GM12878 (cell line): ENCODE measurements at regions not wholly inside any gene's neighbourhood (a gene's known extent, or its start where the extent isn't known, plus 50 kb on each side); places are given as distances from the start of the nearest gene placed in this dataset.

Experiments used
- ATAC-seq: fragments of 200-7000 bp; cut with Tn5 transposase; 3 replicates; pipeline ENCODE4 v1.9.1; 2020; ENCODE audit warnings: mild to moderate bottlenecking, moderate library complexity
- BruUV-seq: library from RNA; stranded (reverse); fragments of 400-500 nt; replicated peaks from 2 replicates; lab custom pipeline; 2021; lab: Mats Ljungman, UMichigan
- CTCF ChIA-PET: fragments of 300-600 bp; sonication (Branson Sonifier 250); formaldehyde crosslinking; extraction: SDS; loops from one replicate; lab custom pipeline; 2021; ENCODE audit warnings: inconsistent platforms; lab: Yijun Ruan, JAX
- POLR2A ChIA-PET: fragments of 350-600 bp; formaldehyde crosslinking; extraction: SDS; loops from one replicate; lab custom pipeline; 2021; ENCODE audit warnings: inconsistent platforms; lab: Charles Lee
- RAD21 ChIA-PET: fragments of 300-600 bp; sonication (Branson Sonifier 250); formaldehyde crosslinking; loops from one replicate; lab custom pipeline; 2023; ENCODE audit warnings: antibody characterized with exemption; ENCODE audit not compliant: unreplicated experiment; lab: Charles Lee
- SMC1A ChIA-PET: fragments of 300-600 bp; sonication (Branson Sonifier 250); formaldehyde crosslinking; loops from one replicate; lab custom pipeline; 2023; ENCODE audit not compliant: unreplicated experiment, uncharacterized antibody; lab: Charles Lee
- DNase-seq: peaks from one replicate; pipeline ENCODE4 v3.0.0-alpha.2; 2011; ENCODE audit warnings: low read depth, low spot score
- FAIRE-seq: peaks from 3 replicates; lab custom pipeline; 2011; peaks lifted over from hg19 to GRCh38; lab: Jason Lieb, UNC
- H2AFZ ChIP-seq: 2 replicates; pipeline ENCODE4 v1.6.0; 2011; ENCODE audit warnings: low read depth, low read length, control low read depth; ENCODE audit not compliant: control insufficient read depth
- H3K27ac ChIP-seq: 2 replicates; pipeline ENCODE4 v1.5.1; 2011; ENCODE audit warnings: control low read depth; ENCODE audit not compliant: control insufficient read depth, insufficient read depth
- H3K27me3 ChIP-seq, 2 experiments: replicated peaks in 1 of 2; 2 replicates each; pipeline versions ENCODE4 v1.6.0 to v1.6.1; 2011; ENCODE audit warnings: low read length in 1 of 2; ENCODE audit not compliant: control insufficient read depth in 2 of 2, insufficient read depth in 2 of 2
- H3K36me3 ChIP-seq, 2 experiments: 2 replicates each; pipeline ENCODE4 v1.5.1; 2011; ENCODE audit warnings: low read length in 1 of 2; ENCODE audit not compliant: control insufficient read depth in 2 of 2, insufficient read depth in 2 of 2
- H3K4me1 ChIP-seq: 2 replicates; pipeline ENCODE4 v1.6.1; 2011; ENCODE audit warnings: mild to moderate bottlenecking, low read length, moderate library complexity, mixed read lengths; ENCODE audit not compliant: control insufficient read depth, insufficient read depth
- H3K4me2 ChIP-seq: 2 replicates; pipeline ENCODE4 v1.6.0; 2011; ENCODE audit warnings: control low read depth; ENCODE audit not compliant: control insufficient read depth, insufficient read depth
- H3K4me3 ChIP-seq: fragments of 200-600 bp; sonication (generic); 2 replicates; pipeline ENCODE4 v1.5.1; 2016
- H3K79me2 ChIP-seq: 2 replicates; pipeline ENCODE4 v1.6.0; 2011; ENCODE audit warnings: low read length; ENCODE audit not compliant: control insufficient read depth, insufficient read depth
- H3K9ac ChIP-seq: 2 replicates; pipeline ENCODE4 v1.8.0; 2011; ENCODE audit warnings: low read length, control low read depth, mixed read lengths; ENCODE audit not compliant: control insufficient read depth, insufficient read depth
- H3K9me3 ChIP-seq: replicated peaks from 3 replicates; pipeline ENCODE4 v1.5.1; 2011; ENCODE audit warnings: mild to moderate bottlenecking, low read length; ENCODE audit not compliant: control insufficient read depth, insufficient read depth
- H4K20me1 ChIP-seq: 2 replicates; pipeline ENCODE4 v1.6.0; 2011; ENCODE audit not compliant: control insufficient read depth, insufficient read depth
- CREM ChIP-seq: IDR thresholded peaks from 2 replicates; pipeline ENCODE4 v1.6.1; 2014; ENCODE audit warnings: antibody characterized with exemption, low read depth
- MEF2A ChIP-seq: IDR thresholded peaks from 2 replicates; pipeline ENCODE4 v1.6.1; 2011; ENCODE audit warnings: low read depth, mild to moderate bottlenecking, low read length, moderate library complexity; ENCODE audit not compliant: insufficient read depth
- MXI1 ChIP-seq: fragments of 150-350 bp; IDR thresholded peaks from 2 replicates; pipeline ENCODE4 v1.6.1; 2011; ENCODE audit warnings: low read depth, mild to moderate bottlenecking, inconsistent platforms, low read length, improper control_type of control experiment
- NR2C1 ChIP-seq: fragments of 450-650 bp; IDR thresholded peaks from 2 replicates; pipeline ENCODE4 v1.6.1; 2017; ENCODE audit warnings: antibody characterized with exemption, mild to moderate bottlenecking, moderate library complexity
- RAD21 ChIP-seq: IDR thresholded peaks from 2 replicates; pipeline ENCODE4 v1.6.1; 2011; ENCODE audit warnings: mild to moderate bottlenecking, low read depth, low read length, moderate library complexity; ENCODE audit not compliant: insufficient read depth
- RUNX3 ChIP-seq: IDR thresholded peaks from 2 replicates; pipeline ENCODE4 v1.6.1; 2012; ENCODE audit warnings: low read length, inconsistent platforms
- TBL1XR1 ChIP-seq: IDR thresholded peaks from 2 replicates; pipeline ENCODE4 v1.6.1; 2012; ENCODE audit warnings: low read depth, low read length, improper control_type of control experiment
- ZNF24 ChIP-seq: fragments of 450-650 bp; IDR thresholded peaks from 2 replicates; pipeline ENCODE4 v1.6.1; 2017; ENCODE audit warnings: antibody characterized with exemption, mild to moderate bottlenecking
- whole genome bisulfite sequencing: methylation state at CpG from one replicate; pipeline ENCODE4 v1.1.6; 2016; ENCODE audit warnings: low lambda C conversion rate; ENCODE audit not compliant: insufficient replicate concordance, insufficient coverage; ENCODE audit errors: missing lambda C conversion rate; 5-methylcytosine and 5-hydroxymethylcytosine counted together
- in situ Hi-C: fragments of 300-500 bp; cut with MboI; formaldehyde crosslinking; loops from 9 replicates; pipeline ENCODE4 v1.14.3; 2018; ENCODE audit warnings: mixed read lengths
- intact Hi-C: fragments of 100-400 bp; cut with micrococcal nuclease; formaldehyde crosslinking; loops from one replicate; pipeline ENCODE4 v1.14.2; 2022; ENCODE audit not compliant: unreplicated experiment
- TF ChIP-seq, protein P1 (sequence below): fragments of 450-650 bp; IDR thresholded peaks from 2 replicates; pipeline ENCODE4 v1.6.1; 2017; ENCODE audit warnings: low read depth, mild to moderate bottlenecking, moderate library complexity
- TF ChIP-seq, protein P2 (sequence below): fragments of 450-650 bp; IDR thresholded peaks from 2 replicates; pipeline ENCODE4 v1.6.1; 2014; ENCODE audit warnings: mild to moderate bottlenecking
- TF ChIP-seq, protein P3 (sequence below): IDR thresholded peaks from 2 replicates; pipeline ENCODE4 v1.6.1; 2012; ENCODE audit warnings: low read depth, low read length, improper control_type of control experiment
- TF ChIP-seq, protein P4 (sequence below): fragments of 450-650 bp; conservative IDR thresholded peaks from 2 replicates; pipeline ENCODE4 v1.6.1; 2017; ENCODE audit warnings: mild to moderate bottlenecking, moderate library complexity
- TF ChIP-seq, protein P5 (sequence below): IDR thresholded peaks from 2 replicates; pipeline ENCODE4 v1.6.1; 2012; ENCODE audit warnings: low read depth, low read length, improper control_type of control experiment

DNA sequence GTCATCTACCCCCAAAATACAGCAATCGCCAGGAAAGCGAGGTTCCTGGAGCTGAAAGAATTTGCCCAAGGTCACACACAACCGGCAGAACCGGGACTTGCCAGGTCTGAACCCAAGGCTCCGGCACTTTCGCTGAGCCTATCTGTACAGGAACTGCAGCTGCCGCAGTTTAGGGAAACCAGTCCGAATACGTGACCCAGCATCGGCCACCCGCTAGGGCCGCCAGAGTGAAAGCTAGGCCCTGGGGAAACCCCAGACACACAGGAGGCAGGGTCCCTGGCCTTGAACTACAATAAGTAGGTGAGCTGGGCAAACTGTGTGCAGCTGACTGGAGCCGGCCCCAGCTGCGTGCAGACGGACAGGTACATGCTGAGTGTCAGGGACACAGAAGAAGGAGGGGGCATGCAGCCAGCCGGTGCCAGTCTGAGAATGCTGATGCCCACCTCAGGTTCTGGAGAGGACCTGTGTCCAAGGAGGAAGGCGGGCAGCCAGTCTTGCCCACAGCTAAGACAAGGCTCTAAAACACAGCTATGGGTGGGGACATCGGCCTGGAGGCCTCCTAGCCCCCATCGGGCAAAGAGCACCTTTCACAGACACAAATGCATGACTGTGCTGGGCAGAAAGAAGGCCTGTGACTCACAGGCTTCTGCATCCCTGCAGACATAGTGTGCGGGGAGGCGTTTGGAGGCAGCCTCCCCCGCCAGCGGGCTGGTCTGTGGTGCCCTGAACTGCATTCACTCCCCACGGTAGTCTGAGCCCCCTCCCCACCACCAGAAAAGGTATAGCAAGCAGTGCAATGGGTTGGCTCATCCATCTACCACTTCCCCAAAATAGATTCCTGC lies 107.4 kb upstream of the ID2 start (continued):
- TF ChIP-seq, protein P1, sequence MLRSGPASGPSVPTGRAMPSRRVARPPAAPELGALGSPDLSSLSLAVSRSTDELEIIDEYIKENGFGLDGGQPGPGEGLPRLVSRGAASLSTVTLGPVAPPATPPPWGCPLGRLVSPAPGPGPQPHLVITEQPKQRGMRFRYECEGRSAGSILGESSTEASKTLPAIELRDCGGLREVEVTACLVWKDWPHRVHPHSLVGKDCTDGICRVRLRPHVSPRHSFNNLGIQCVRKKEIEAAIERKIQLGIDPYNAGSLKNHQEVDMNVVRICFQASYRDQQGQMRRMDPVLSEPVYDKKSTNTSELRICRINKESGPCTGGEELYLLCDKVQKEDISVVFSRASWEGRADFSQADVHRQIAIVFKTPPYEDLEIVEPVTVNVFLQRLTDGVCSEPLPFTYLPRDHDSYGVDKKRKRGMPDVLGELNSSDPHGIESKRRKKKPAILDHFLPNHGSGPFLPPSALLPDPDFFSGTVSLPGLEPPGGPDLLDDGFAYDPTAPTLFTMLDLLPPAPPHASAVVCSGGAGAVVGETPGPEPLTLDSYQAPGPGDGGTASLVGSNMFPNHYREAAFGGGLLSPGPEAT: peak; percentile 18; the same call in 1 of the 2 replicates
- 0 out of 2 replicates have a peak, but pooled peaks have one; percentile 12 for TF ChIP-seq RAD21

DNA sequence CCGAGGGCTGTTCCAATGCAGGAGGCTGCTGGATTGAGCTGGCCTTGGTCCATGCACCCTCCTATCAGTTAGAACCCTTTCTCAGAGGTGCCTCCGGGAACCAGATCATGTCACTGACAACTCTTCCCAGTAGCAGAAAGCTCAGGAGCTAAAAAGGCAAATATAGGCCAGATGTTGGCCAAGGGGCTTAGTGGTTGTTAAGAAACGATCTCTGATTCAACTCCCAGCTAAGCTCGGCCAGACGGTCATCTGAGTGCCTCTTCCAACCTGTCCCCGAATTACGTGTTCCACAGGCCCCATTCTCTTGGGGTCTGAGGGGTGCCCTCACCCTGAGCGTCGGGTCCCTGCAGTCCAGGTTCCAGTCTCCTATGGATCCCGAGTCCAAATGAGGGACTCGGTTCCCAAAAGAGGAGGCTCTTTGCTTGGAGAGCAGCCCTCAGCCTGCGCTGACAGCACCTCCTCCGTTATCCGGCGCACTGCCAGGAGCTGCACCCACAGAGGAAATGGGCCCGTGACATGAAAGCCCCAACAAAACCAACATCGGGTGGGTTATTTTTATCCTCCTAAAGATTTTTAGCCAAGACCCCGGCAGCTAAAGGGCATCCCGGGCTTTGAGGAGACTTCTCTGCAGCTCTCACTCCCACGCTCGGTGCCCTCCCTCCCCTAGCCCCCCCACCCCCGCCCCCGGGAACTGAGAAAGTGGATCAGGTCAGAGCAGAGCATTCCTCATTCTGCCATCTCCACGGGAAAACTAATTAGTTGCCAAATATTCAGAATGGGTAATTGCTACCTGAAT lies 106.6 kb upstream of the ID2 start:
- no peaks in the 10 kb centered on the region for H3K36me3 ChIP-seq
- no peaks in the 10 kb centered on the region for H3K27me3 ChIP-seq
- RAD21 ChIA-PET: interaction anchor here (0.7 to 6.8 kb wide), 27 partner anchors 9 to 261 kb away, joined by 3 to 97 read pairs (median 7); partner anchors contain the start of gene ID2
- in situ Hi-C loops (no loop called here), intact Hi-C loops (loop anchor here (1.0 to 5.0 kb wide), 2 partner anchors 48 to 106 kb away; no protein-coding TSS in a partner anchor)
- CTCF ChIA-PET: interaction anchor here (0.6 to 4.8 kb wide), 11 partner anchors 10 to 1442 kb away, joined by 3 to 24 read pairs (median 4); partner anchors contain the start of gene ID2
- H3K4me1 ChIP-seq: peaks cover 46% of the 10 kb centered on the region
- peak overlapping the region; percentile 46 for H2AFZ ChIP-seq
- H3K9ac ChIP-seq: peak overlapping the region; percentile 61
- POLR2A ChIA-PET: interaction anchor here (0.6 to 5.9 kb wide), 17 partner anchors 10 to 155 kb away, joined by 3 to 73 read pairs (median 6); partner anchors contain the start of gene ID2
- no peaks in the 10 kb centered on the region for H3K9me3 ChIP-seq
- FAIRE-seq (no peak), ATAC-seq (peak; percentile 54), DNase-seq (no peak)
- H3K4me2 ChIP-seq: peak overlapping the region; percentile 72
- TSS peak; percentile 70 for BruUV-seq
- WGBS: 25% methylated on average over 24 of the region's 24 CpGs
- H3K27ac ChIP-seq: peak overlapping the region; percentile 51
- SMC1A ChIA-PET: interaction anchor here (0.7 to 6.3 kb wide), 22 partner anchors 9 to 159 kb away, joined by 3 to 67 read pairs (median 7); partner anchors contain the start of gene ID2
- no peaks in the 10 kb centered on the region for H4K20me1 ChIP-seq
- peak overlapping the region; percentile 52; the same call in 1 of the 2 replicates for H3K4me3 ChIP-seq
- no peaks in the 10 kb centered on the region for H3K79me2 ChIP-seq
- no peak for TF ChIP-seq TBL1XR1
- TF ChIP-seq, protein P2, sequence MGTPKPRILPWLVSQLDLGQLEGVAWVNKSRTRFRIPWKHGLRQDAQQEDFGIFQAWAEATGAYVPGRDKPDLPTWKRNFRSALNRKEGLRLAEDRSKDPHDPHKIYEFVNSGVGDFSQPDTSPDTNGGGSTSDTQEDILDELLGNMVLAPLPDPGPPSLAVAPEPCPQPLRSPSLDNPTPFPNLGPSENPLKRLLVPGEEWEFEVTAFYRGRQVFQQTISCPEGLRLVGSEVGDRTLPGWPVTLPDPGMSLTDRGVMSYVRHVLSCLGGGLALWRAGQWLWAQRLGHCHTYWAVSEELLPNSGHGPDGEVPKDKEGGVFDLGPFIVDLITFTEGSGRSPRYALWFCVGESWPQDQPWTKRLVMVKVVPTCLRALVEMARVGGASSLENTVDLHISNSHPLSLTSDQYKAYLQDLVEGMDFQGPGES: no peak
- TF ChIP-seq MEF2A: 0 out of 2 replicates have a peak, but pooled peaks have one; percentile 48
- TF ChIP-seq, protein P3, sequence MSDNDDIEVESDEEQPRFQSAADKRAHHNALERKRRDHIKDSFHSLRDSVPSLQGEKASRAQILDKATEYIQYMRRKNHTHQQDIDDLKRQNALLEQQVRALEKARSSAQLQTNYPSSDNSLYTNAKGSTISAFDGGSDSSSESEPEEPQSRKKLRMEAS: no peak
- TF ChIP-seq MXI1: no peak
- TF ChIP-seq ZNF24: no peak
- TF ChIP-seq, protein P4, sequence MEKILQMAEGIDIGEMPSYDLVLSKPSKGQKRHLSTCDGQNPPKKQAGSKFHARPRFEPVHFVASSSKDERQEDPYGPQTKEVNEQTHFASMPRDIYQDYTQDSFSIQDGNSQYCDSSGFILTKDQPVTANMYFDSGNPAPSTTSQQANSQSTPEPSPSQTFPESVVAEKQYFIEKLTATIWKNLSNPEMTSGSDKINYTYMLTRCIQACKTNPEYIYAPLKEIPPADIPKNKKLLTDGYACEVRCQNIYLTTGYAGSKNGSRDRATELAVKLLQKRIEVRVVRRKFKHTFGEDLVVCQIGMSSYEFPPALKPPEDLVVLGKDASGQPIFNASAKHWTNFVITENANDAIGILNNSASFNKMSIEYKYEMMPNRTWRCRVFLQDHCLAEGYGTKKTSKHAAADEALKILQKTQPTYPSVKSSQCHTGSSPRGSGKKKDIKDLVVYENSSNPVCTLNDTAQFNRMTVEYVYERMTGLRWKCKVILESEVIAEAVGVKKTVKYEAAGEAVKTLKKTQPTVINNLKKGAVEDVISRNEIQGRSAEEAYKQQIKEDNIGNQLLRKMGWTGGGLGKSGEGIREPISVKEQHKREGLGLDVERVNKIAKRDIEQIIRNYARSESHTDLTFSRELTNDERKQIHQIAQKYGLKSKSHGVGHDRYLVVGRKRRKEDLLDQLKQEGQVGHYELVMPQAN: no peak
- no peak for TF ChIP-seq CREM
- TF ChIP-seq, protein P5, sequence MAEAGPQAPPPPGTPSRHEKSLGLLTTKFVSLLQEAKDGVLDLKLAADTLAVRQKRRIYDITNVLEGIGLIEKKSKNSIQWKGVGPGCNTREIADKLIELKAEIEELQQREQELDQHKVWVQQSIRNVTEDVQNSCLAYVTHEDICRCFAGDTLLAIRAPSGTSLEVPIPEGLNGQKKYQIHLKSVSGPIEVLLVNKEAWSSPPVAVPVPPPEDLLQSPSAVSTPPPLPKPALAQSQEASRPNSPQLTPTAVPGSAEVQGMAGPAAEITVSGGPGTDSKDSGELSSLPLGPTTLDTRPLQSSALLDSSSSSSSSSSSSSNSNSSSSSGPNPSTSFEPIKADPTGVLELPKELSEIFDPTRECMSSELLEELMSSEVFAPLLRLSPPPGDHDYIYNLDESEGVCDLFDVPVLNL: peak; percentile 19; the same call in 1 of the 2 replicates
- TF ChIP-seq NR2C1: no peak
- TF ChIP-seq RUNX3: peak; percentile 66
